ENCODE measurements at regions not wholly inside any gene's neighbourhood (a gene's known extent, or its start where the extent isn't known, plus 50 kb on each side); places are given as distances from the start of the nearest gene placed in this dataset.

DNA sequence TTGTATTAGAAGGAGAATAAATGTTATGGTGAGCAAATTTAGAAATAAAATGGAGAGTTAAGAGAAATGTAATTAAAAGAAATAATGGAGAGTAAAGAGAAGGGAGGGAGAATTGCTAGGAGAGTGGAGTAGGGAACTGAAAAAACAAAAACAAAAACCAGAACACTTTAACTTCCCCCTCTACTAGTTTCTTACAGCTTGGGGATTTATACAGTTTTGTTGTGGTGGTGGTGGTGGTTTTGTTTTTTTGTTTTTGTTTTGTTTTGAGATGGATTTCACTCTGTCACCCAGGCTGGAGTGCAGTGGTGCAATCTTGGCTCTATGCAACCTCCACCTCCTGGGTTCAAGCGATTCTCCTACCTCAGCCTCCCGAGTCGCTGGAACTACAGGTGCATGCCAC lies 322.4 kb downstream of the TMEM167A start:
- TF ChIP-seq, protein P1, sequence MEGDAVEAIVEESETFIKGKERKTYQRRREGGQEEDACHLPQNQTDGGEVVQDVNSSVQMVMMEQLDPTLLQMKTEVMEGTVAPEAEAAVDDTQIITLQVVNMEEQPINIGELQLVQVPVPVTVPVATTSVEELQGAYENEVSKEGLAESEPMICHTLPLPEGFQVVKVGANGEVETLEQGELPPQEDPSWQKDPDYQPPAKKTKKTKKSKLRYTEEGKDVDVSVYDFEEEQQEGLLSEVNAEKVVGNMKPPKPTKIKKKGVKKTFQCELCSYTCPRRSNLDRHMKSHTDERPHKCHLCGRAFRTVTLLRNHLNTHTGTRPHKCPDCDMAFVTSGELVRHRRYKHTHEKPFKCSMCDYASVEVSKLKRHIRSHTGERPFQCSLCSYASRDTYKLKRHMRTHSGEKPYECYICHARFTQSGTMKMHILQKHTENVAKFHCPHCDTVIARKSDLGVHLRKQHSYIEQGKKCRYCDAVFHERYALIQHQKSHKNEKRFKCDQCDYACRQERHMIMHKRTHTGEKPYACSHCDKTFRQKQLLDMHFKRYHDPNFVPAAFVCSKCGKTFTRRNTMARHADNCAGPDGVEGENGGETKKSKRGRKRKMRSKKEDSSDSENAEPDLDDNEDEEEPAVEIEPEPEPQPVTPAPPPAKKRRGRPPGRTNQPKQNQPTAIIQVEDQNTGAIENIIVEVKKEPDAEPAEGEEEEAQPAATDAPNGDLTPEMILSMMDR (conservative IDR thresholded peaks at IDR 0.05; ENCODE audit: low read depth, low read length): no peak
- no peak for TF ChIP-seq EZH2 (IDR thresholded peaks at IDR 0.05; ENCODE audit: borderline replicate concordance, low read depth, low read length, poor library complexity, severe bottlenecking)

Measured in A673 (cell line).